ENCODE measurements at regions not wholly inside any gene's neighbourhood (a gene's known extent, or its start where the extent isn't known, plus 50 kb on each side); places are given as distances from the start of the nearest gene placed in this dataset.

GRCh38 chr13:58978331-58978730 lies 1185.4 kb downstream of the DIAPH3 start:
- no peak for ATAC-seq
- Mint-ChIP-seq H3K4me3 (no peak overlapping the region), H3K9me3 (ENCODE audit: insufficient read depth) (no peaks in the 10 kb centered on the region), H3K27me3 (ENCODE audit: low read depth) (no peaks in the 10 kb centered on the region), H3K36me3 (ENCODE audit: low read depth) (no peaks in the 10 kb centered on the region), H3K27ac (no peak overlapping the region), H3K4me1 (ENCODE audit: low read depth) (no peaks in the 10 kb centered on the region)
- ChIA-PET POLR2A (no interaction called here), CTCF (no interaction called here)
- DNase-seq, result no peak

- H3K4me1 Mint-ChIP-seq (ENCODE audit: low read depth), result no peaks in the 10 kb centered on the region
These were observed 1183.9 kb downstream of the DIAPH3 start for GRCh38 chr13:58979851-58980250.

GRCh38 chr13:58985845-58986244 lies 1177.9 kb downstream of the DIAPH3 start:
- Mint-ChIP-seq H3K36me3 (ENCODE audit: low read depth) (no peaks in the 10 kb centered on the region), H3K4me3 (no peak overlapping the region), H3K9me3 (ENCODE audit: insufficient read depth) (peaks cover 12% of the 10 kb centered on the region), H3K4me1 (ENCODE audit: low read depth) (no peaks in the 10 kb centered on the region), H3K27ac (no peak overlapping the region), H3K27me3 (ENCODE audit: low read depth) (no peaks in the 10 kb centered on the region)
- DNase-seq (no peak), ATAC-seq (no peak)
- ChIA-PET CTCF (no interaction called here), POLR2A (no interaction called here)

More at GRCh38 chr13:58979851-58980250, 1183.9 kb downstream of the DIAPH3 start:
- no peak for ATAC-seq
- POLR2A ChIA-PET, result no interaction called here
- Mint-ChIP-seq H3K9me3 (ENCODE audit: insufficient read depth) (peaks cover 11% of the 10 kb centered on the region), H3K36me3 (ENCODE audit: low read depth) (no peaks in the 10 kb centered on the region), H3K4me3 (no peak overlapping the region), H3K27ac (no peak overlapping the region), H3K27me3 (ENCODE audit: low read depth) (no peaks in the 10 kb centered on the region)
- CTCF ChIA-PET, result no interaction called here
- no peak for DNase-seq

- no peak overlapping the region for H3K27ac Mint-ChIP-seq
- no peaks in the 10 kb centered on the region for H3K4me1 Mint-ChIP-seq (ENCODE audit: low read depth)
- H3K27me3 Mint-ChIP-seq (ENCODE audit: low read depth), result no peaks in the 10 kb centered on the region
- POLR2A ChIA-PET, result no interaction called here
- H3K9me3 Mint-ChIP-seq (ENCODE audit: insufficient read depth), result peaks cover 8% of the 10 kb centered on the region
- DNase-seq, result no peak
- H3K4me3 Mint-ChIP-seq, result no peak overlapping the region
- H3K36me3 Mint-ChIP-seq (ENCODE audit: low read depth), result no peaks in the 10 kb centered on the region
- ATAC-seq, result no peak
- CTCF ChIA-PET, result no interaction called here
These were observed 1174.2 kb downstream of the DIAPH3 start for GRCh38 chr13:58989556-58989955.

GRCh38 chr13:58991826-58992477 lies 1171.8 kb downstream of the DIAPH3 start:
- CTCF ChIA-PET, result no interaction called here
- Mint-ChIP-seq H3K9me3 (ENCODE audit: insufficient read depth) (peaks cover 4% of the 10 kb centered on the region), H3K36me3 (ENCODE audit: low read depth) (no peaks in the 10 kb centered on the region), H3K27me3 (ENCODE audit: low read depth) (no peaks in the 10 kb centered on the region), H3K4me1 (ENCODE audit: low read depth) (no peaks in the 10 kb centered on the region), H3K4me3 (no peak overlapping the region), H3K27ac (no peak overlapping the region)
- DNase-seq, result no peak
- POLR2A ChIA-PET, result no interaction called here
- ATAC-seq, result no peak

DNA sequence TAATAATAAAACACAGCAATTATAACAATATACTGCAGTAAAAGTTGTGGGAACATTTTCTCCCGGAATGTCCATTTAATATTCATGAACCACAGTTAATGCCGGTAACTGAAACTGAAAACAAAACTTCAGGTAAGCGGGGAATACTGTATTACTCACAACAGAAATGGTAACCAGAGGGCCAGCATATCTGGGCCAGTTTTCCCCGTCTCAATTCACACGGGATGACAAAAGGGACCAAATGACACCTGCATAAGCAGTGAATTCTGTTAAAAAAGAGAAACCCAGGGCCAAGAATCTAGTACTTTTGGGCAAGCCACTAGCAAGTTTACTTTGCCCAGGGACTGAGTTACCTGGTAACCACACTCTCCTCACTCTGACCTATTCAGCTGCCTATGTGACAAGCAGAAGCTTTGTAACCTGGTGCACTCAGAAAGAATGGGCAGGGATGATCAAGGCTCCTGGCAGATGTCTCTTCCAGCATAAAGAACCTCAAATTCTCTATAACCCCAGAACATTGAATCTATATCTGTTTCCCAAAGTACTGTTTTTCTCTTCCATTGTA lies 1171.2 kb downstream of the DIAPH3 start:
- DNase-seq, result no peak
- ATAC-seq, result no peak
- no peak overlapping the region for H3K27ac Mint-ChIP-seq
- H3K36me3 Mint-ChIP-seq (ENCODE audit: low read depth), result no peaks in the 10 kb centered on the region
- no peaks in the 10 kb centered on the region for H3K27me3 Mint-ChIP-seq (ENCODE audit: low read depth)
- no peak overlapping the region for H3K4me3 Mint-ChIP-seq
- peaks cover 4% of the 10 kb centered on the region for H3K9me3 Mint-ChIP-seq (ENCODE audit: insufficient read depth)
- ChIA-PET POLR2A (no interaction called here), CTCF (no interaction called here)
- no peaks in the 10 kb centered on the region for H3K4me1 Mint-ChIP-seq (ENCODE audit: low read depth)

DNA sequence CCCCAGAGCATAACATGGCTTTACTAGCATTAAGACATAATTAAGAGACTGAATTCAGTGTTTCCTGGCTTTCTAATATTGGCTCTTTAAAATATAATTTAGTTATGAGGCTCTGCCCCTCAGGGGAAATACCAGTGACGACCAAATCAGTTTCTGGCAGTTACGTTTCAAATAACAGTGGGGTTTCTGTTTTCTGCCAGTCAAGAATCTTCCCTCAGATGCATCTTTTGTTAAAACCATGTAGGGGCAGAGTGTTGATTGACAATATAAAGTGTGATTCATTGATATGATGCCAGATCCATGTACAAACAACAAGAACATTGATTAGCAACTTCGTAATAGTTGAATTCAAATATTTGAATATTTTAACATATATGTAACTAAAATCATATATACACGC lies 1169.7 kb downstream of the DIAPH3 start:
- Mint-ChIP-seq H3K27me3 (ENCODE audit: low read depth) (no peaks in the 10 kb centered on the region), H3K4me1 (ENCODE audit: low read depth) (no peaks in the 10 kb centered on the region), H3K27ac (no peak overlapping the region), H3K4me3 (no peak overlapping the region), H3K9me3 (ENCODE audit: insufficient read depth) (peaks cover 4% of the 10 kb centered on the region), H3K36me3 (ENCODE audit: low read depth) (no peaks in the 10 kb centered on the region)
- ChIA-PET CTCF (no interaction called here), POLR2A (no interaction called here)
- no peak for DNase-seq
- ATAC-seq, result no peak

DNA sequence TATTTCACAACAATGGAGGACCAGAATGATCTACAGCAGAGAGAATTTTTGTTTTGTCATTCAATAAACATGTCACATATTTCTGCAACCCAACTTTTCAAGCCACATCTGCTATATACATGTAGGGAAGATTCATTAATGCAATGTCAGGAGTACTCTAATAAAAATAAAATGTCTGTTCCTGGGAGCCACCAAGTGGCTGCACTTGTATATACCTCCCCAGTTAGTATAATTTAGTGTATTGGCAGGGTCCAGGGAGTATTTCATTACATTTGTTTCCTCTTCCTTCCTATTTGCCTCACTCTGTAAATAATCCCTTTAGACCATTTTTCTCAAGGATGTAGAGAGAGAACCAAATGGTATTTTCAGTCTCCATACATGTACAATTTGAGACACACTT lies 1169.0 kb downstream of the DIAPH3 start:
- DNase-seq, result no peak
- ChIA-PET CTCF (no interaction called here), POLR2A (no interaction called here)
- peaks cover 4% of the 10 kb centered on the region for H3K9me3 Mint-ChIP-seq (ENCODE audit: insufficient read depth)
- H3K36me3 Mint-ChIP-seq (ENCODE audit: low read depth), result no peaks in the 10 kb centered on the region
- no peak overlapping the region for H3K4me3 Mint-ChIP-seq
- no peak for ATAC-seq
- H3K27me3 Mint-ChIP-seq (ENCODE audit: low read depth), result no peaks in the 10 kb centered on the region
- no peak overlapping the region for H3K27ac Mint-ChIP-seq
- H3K4me1 Mint-ChIP-seq (ENCODE audit: low read depth), result no peaks in the 10 kb centered on the region

DNA sequence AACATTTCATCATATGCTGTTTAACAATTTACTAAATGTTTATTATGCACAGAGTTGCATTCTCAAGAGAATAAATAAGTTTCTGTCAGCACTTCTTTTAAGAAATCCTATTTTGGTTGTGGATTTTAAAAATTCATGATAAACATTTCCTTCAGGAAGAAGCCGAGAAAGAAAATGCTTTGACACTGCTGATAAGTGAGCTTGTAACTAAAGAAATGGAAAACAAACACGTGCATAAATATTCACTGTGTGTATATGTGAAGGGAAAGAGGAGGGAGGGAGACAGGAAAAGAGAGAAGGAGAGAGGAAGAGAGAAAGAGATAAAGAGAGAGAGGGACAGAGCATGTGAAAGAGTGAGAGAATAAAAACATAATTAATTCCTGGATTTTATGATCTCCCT lies 1165.0 kb downstream of the DIAPH3 start:
- ChIA-PET POLR2A (no interaction called here), CTCF (no interaction called here)
- Mint-ChIP-seq H3K27ac (no peak overlapping the region), H3K36me3 (ENCODE audit: low read depth) (no peaks in the 10 kb centered on the region), H3K4me3 (no peak overlapping the region), H3K9me3 (ENCODE audit: insufficient read depth) (no peaks in the 10 kb centered on the region), H3K4me1 (ENCODE audit: low read depth) (no peaks in the 10 kb centered on the region), H3K27me3 (ENCODE audit: low read depth) (no peaks in the 10 kb centered on the region)
- DNase-seq, result no peak
- ATAC-seq, result no peak

GRCh38 chr13:58999851-59000250 lies 1163.9 kb downstream of the DIAPH3 start:
- ATAC-seq (no peak), DNase-seq (no peak)
- Mint-ChIP-seq H3K9me3 (ENCODE audit: insufficient read depth) (no peaks in the 10 kb centered on the region), H3K4me1 (ENCODE audit: low read depth) (no peaks in the 10 kb centered on the region), H3K27ac (no peak overlapping the region), H3K4me3 (no peak overlapping the region), H3K36me3 (ENCODE audit: low read depth) (no peaks in the 10 kb centered on the region), H3K27me3 (ENCODE audit: low read depth) (no peaks in the 10 kb centered on the region)
- ChIA-PET CTCF (no interaction called here), POLR2A (no interaction called here)

- H3K4me3 Mint-ChIP-seq, result no peak overlapping the region
- H3K27me3 Mint-ChIP-seq (ENCODE audit: low read depth), result no peaks in the 10 kb centered on the region
- no peak for DNase-seq
- no peak for ATAC-seq
- POLR2A ChIA-PET, result no interaction called here
- no peaks in the 10 kb centered on the region for H3K9me3 Mint-ChIP-seq (ENCODE audit: insufficient read depth)
- H3K36me3 Mint-ChIP-seq (ENCODE audit: low read depth), result no peaks in the 10 kb centered on the region
- H3K27ac Mint-ChIP-seq, result no peak overlapping the region
- H3K4me1 Mint-ChIP-seq (ENCODE audit: low read depth), result no peaks in the 10 kb centered on the region
- CTCF ChIA-PET, result no interaction called here
These were observed 1163.0 kb downstream of the DIAPH3 start for GRCh38 chr13:59000770-59001169.

- ATAC-seq, result no peak
These were observed 1151.0 kb downstream of the DIAPH3 start for GRCh38 chr13:59012731-59013130.

DNA sequence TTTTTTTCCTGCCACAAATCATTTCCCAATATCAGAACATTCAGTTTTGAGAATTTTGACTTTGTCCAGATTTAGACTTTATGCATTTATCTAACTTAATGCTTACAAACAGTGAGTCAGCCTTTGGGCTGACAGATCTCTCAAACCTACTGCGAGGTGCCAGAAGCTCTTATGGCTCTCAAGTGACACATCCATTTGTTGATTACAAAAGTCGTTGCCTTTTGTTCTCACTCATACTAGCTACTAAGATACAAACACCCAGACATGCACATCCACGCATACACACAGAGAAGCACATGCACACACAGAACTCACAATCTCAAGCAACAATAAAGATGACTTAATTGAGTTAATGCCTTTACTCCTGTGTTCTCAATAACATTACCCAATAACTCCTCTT lies 1147.5 kb downstream of the DIAPH3 start:
- DNase-seq, result no peak
- Mint-ChIP-seq H3K4me3 (no peak overlapping the region), H3K27ac (no peak overlapping the region), H3K4me1 (ENCODE audit: low read depth) (no peaks in the 10 kb centered on the region), H3K36me3 (ENCODE audit: low read depth) (no peaks in the 10 kb centered on the region), H3K27me3 (ENCODE audit: low read depth) (no peaks in the 10 kb centered on the region), H3K9me3 (ENCODE audit: insufficient read depth) (peaks cover 3% of the 10 kb centered on the region)
- ChIA-PET CTCF (no interaction called here), POLR2A (no interaction called here)
- ATAC-seq, result no peak

More at GRCh38 chr13:59012731-59013130, 1151.0 kb downstream of the DIAPH3 start:
- Mint-ChIP-seq H3K9me3 (ENCODE audit: insufficient read depth) (no peaks in the 10 kb centered on the region), H3K36me3 (ENCODE audit: low read depth) (no peaks in the 10 kb centered on the region), H3K27me3 (ENCODE audit: low read depth) (no peaks in the 10 kb centered on the region), H3K27ac (no peak overlapping the region), H3K4me1 (ENCODE audit: low read depth) (no peaks in the 10 kb centered on the region), H3K4me3 (no peak overlapping the region)
- DNase-seq, result no peak
- POLR2A ChIA-PET, result no interaction called here
- CTCF ChIA-PET, result no interaction called here
